Lower leg skin (tissue), 4 donors: ENCODE measurements at regions not wholly inside any gene's neighbourhood (a gene's known extent, or its start where the extent isn't known, plus 50 kb on each side); places are given as distances from the start of the nearest gene placed in this dataset.

ENCODE experiments used
- DNase-seq, 2 donors: peaks; one replicate each; pipeline ENCODE4 v3.0.0-alpha.2; 2019; ENCODE audit warnings: low spot score in 2 of 2
- H3K4me3 ChIP-seq: fragments of 200-600 bp; sonication (generic); 2 replicates; pipeline ENCODE4 v1.5.1; 2017; ENCODE audit warnings: mild to moderate bottlenecking, low read depth; ENCODE audit not compliant: poor library complexity, severe bottlenecking
- POLR2A ChIP-seq, 2 donors: fragments of 450-650 bp; IDR thresholded peaks; one replicate each; pipeline ENCODE4 v1.6.1; 2016 to 2017; ENCODE audit warnings: antibody characterized with exemption in 2 of 2, mild to moderate bottlenecking in 1 of 2, moderate library complexity in 1 of 2
- WGBS, 2 donors: methylation state at CpG; one replicate each; pipeline ENCODE4 v1.1.5; 2018; 5-methylcytosine and 5-hydroxymethylcytosine counted together
- intact Hi-C: fragments of 100-400 bp; cut with DNase I; formaldehyde crosslinking; loops from one replicate; pipeline ENCODE4 v1.15.0; 2023; ENCODE audit warnings: low total_unique reads
- TF ChIP-seq, protein P1 (sequence below), 3 donors: fragments of 450-650 bp; IDR thresholded peaks; one replicate each; pipeline ENCODE4 v1.5.1; 2016; ENCODE audit warnings: antibody characterized with exemption in 3 of 3, mild to moderate bottlenecking in 3 of 3, moderate library complexity in 2 of 3

DNA sequence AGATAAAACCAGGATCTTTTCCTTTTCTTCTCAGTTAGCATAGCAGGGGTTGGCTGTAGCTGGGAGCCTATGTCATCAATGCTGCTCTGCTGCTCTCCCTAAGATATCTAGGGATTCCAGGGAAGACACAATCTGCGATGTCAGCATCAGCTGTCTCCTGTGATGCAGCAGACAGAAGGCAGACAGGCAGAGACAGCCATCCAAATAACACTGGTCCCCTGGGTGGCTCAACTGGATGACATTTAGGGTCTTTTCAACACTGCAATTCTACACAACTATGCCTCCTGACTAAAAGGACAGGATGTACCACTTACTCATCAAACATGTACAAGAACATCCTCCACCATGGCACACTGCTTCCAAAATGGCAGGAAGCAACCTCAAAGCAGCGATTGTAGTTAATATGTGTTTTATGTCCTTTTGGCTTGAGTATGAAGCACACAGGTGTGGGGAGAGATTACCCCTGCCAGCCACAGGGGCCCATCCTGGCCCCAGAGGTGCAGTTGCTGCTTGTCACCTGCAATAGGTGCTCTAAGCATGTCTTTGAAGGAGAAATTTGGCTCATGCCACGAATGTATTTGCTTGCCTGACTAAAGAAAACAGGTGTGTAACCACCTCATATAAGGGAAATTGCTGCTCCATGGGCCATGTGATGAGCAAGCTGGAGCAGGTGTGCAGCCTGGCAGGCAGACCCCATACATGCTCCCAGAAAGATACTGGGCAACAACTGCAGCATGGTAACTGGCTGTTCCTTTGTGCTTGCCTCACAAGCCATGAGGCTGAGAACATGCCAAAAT lies 357.8 kb downstream of the VPS13C start:
- intact Hi-C loops, result no loop called here
- WGBS, 2 donors, result 54 to 68% methylated on average over 3 of the region's 3 CpGs
- no peak for DNase-seq
- no peak overlapping the region for H3K4me3 ChIP-seq
- TF ChIP-seq, protein P1, sequence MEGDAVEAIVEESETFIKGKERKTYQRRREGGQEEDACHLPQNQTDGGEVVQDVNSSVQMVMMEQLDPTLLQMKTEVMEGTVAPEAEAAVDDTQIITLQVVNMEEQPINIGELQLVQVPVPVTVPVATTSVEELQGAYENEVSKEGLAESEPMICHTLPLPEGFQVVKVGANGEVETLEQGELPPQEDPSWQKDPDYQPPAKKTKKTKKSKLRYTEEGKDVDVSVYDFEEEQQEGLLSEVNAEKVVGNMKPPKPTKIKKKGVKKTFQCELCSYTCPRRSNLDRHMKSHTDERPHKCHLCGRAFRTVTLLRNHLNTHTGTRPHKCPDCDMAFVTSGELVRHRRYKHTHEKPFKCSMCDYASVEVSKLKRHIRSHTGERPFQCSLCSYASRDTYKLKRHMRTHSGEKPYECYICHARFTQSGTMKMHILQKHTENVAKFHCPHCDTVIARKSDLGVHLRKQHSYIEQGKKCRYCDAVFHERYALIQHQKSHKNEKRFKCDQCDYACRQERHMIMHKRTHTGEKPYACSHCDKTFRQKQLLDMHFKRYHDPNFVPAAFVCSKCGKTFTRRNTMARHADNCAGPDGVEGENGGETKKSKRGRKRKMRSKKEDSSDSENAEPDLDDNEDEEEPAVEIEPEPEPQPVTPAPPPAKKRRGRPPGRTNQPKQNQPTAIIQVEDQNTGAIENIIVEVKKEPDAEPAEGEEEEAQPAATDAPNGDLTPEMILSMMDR (IDR thresholded peaks at IDR 0.05), result no peak
- TF ChIP-seq POLR2A (IDR thresholded peaks at IDR 0.05), result no peak

DNA sequence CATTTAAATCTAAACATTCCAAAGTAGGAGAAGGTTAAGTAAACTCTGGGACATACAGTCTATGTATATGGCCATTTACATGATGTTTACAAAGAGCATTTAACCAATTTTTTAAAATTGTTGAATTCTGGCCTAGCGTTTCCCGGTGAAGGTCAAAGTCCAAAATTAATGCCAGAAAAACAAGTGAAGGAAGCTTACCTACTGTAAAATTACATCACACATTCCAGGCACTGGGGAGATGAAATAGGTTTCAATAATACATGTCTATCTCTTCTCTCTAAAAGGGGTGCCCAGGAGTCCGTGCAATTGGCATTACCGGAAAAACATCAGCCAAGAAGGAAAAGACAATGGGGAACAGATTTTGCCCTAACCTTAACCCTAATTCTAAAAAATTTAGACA lies 358.8 kb downstream of the VPS13C start:
- intact Hi-C loops, result no loop called here
- 96 to 99% methylated on average over 4 of the region's 4 CpGs for WGBS, 2 donors
- no peak overlapping the region for H3K4me3 ChIP-seq
- TF ChIP-seq, protein P1 (IDR thresholded peaks at IDR 0.05), result no peak
- TF ChIP-seq POLR2A (IDR thresholded peaks at IDR 0.05), result no peak
- DNase-seq, result no peak

DNA sequence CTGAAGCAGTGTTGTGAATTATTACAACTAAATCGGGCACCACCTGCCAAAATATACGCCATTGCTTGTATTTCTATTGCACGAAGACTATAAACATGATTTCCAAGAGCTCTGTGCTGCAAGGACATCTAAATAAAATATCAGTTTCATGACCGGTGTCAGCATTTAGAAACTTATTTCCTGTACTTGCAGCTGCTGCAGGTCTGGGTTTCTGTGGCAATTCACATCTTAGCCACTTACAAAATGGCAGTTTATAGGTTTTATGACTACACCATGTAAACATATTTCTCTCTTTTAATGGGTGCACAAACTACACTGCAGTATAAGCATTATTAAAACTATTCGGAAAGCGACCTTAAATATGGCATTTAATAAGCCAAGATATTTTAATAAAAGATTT lies 359.4 kb downstream of the VPS13C start:
- no peak for DNase-seq
- H3K4me3 ChIP-seq, result no peak overlapping the region
- intact Hi-C loops, result no loop called here
- no peak for TF ChIP-seq POLR2A (IDR thresholded peaks at IDR 0.05)
- TF ChIP-seq, protein P1 (IDR thresholded peaks at IDR 0.05), result no peak
- WGBS, 2 donors, result 80 to 82% methylated on average over 6 of the region's 6 CpGs

DNA sequence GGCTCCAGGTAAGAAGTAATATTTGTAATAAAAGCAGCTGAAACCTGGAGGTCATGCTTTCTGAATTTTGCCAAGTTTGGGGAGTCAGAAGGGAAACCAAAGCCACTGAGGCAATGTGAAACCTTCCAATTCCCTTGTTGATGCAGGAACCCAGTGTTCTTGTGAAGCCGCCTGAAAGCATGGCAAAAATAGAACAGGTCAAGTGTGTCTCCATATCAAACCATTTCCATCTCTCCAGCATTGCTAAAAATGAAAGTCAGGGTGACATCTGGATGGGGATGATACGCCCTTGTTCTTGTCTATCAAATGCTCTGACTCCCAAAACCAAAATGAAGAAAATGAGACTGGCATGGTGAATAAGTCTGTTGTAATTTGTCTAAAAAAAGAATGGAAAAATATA lies 362.5 kb downstream of the VPS13C start:
- 87 to 91% methylated on average over 2 of the region's 2 CpGs for WGBS, 2 donors
- no peak for DNase-seq
- TF ChIP-seq, protein P1 (IDR thresholded peaks at IDR 0.05), result no peak
- no peak for TF ChIP-seq POLR2A (IDR thresholded peaks at IDR 0.05)
- H3K4me3 ChIP-seq, result no peak overlapping the region
- intact Hi-C loops, result no loop called here

DNA sequence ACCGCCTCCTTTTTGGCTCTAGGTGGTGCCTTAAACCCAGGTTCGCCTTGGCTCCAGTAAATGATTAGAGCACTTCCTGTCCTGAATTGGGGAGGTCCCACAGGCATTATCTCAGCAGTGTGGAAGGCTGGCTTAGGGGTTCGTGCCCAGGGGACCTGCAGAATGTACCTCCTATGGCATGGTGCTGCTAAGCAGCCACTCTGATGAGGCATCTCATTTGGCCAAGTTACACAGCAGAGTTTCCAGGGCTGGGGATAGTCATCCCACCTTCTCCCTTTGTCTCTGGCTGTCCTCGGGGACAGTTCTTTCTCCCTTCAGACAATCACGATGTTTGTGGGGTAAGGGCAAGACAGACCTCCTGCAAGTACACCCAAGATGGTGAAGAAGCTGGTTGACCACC lies 371.2 kb downstream of the VPS13C start:
- H3K4me3 ChIP-seq, result no peak overlapping the region
- 93 to 95% methylated on average over 5 of the region's 5 CpGs for WGBS, 2 donors
- intact Hi-C loops, result no loop called here
- DNase-seq, result no peak
- no peak for TF ChIP-seq POLR2A (IDR thresholded peaks at IDR 0.05)
- TF ChIP-seq, protein P1 (IDR thresholded peaks at IDR 0.05), result no peak

DNA sequence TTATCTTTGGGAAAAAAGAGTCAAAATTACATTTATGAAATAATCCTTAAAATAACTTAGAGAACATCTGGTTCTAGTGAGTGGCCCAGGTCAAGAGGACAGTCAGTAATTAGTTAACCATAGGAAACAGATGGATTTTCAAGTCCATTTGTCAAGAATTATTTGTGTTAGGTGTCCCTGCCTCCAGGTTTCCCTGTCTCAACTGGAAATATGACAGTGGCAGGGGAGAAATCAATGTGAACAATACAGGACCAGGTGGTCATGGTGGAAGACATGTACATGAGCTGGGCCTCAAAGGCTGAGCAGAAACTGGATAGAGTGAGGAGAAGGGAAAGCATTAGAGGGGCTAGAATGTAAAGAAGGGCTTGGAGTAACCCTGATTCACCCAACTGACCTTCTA lies 372.6 kb downstream of the VPS13C start:
- intact Hi-C loops, result no loop called here
- no peak overlapping the region for H3K4me3 ChIP-seq
- DNase-seq, result no peak
- TF ChIP-seq, protein P1 (IDR thresholded peaks at IDR 0.05), result no peak
- TF ChIP-seq POLR2A (IDR thresholded peaks at IDR 0.05), result no peak
